Transverse colon (tissue), 4 donors: ENCODE measurements at regions not wholly inside any gene's neighbourhood (a gene's known extent, or its start where the extent isn't known, plus 50 kb on each side); places are given as distances from the start of the nearest gene placed in this dataset.

Source experiments
- DNase-seq: peaks from one replicate; pipeline ENCODE4 v3.0.0-alpha.2; 2019
- H3K27ac ChIP-seq, 4 donors: fragments of 200-600 bp; sonication (generic); 2 replicates each; pipeline ENCODE4 v1.5.1; 2016 to 2018; ENCODE audit warnings: inconsistent platforms in 4 of 4
- H3K27me3 ChIP-seq: fragments of 200-600 bp; sonication (generic); 2 replicates; pipeline ENCODE4 v1.5.1; 2017; ENCODE audit warnings: inconsistent platforms
- H3K36me3 ChIP-seq, 4 donors: fragments of 200-600 bp; sonication (generic); 2 replicates each; pipeline ENCODE4 v1.5.1; 2017 to 2019; ENCODE audit warnings: inconsistent platforms in 4 of 4
- H3K4me1 ChIP-seq, 4 donors: fragments of 200-600 bp; sonication (generic); 2 replicates each; pipeline ENCODE4 v1.5.1; 2017 to 2020; ENCODE audit warnings: inconsistent platforms in 4 of 4
- H3K4me3 ChIP-seq, 4 donors: fragments of 200-600 bp; sonication (generic); 1 replicate in 1 of 4; 2 replicates in 3 of 4; pipeline versions ENCODE4 v1.5.1 to v1.6.1; 2017 to 2019; ENCODE audit warnings: inconsistent platforms in 4 of 4
- H3K9me3 ChIP-seq, 2 donors: fragments of 200-600 bp; sonication (generic); 2 replicates each; pipeline ENCODE4 v1.5.1; 2017 to 2019; ENCODE audit warnings: inconsistent platforms in 2 of 2
- CTCF ChIP-seq, 5 experiments: fragments of 200-600 bp in 3 of 5; fragments of 450-650 bp in 2 of 5; sonication (generic) in 3 of 5; IDR thresholded peaks; 1 replicate in 2 of 5; 2 replicates in 3 of 5; pipeline ENCODE4 v1.5.1; 2016 to 2017; ENCODE audit warnings: antibody characterized with exemption in 5 of 5, inconsistent platforms in 3 of 5, mild to moderate bottlenecking in 2 of 5, moderate library complexity in 1 of 5
- EP300 ChIP-seq: sonication (generic); formaldehyde crosslinking; IDR thresholded peaks from one replicate; pipeline ENCODE4 v1.6.1; 2017; ENCODE audit warnings: antibody characterized with exemption, low read depth
- POLR2A ChIP-seq: fragments of 450-650 bp; IDR thresholded peaks from one replicate; pipeline ENCODE4 v1.6.1; 2016; ENCODE audit warnings: antibody characterized with exemption, mild to moderate bottlenecking, moderate library complexity
- POLR2AphosphoS5 ChIP-seq, 3 donors: sonication (generic); formaldehyde crosslinking; IDR thresholded peaks; one replicate each; pipeline ENCODE4 v1.6.1; 2016; ENCODE audit warnings: antibody characterized with exemption in 3 of 3
- WGBS, 2 donors: methylation state at CpG; one replicate each; pipeline ENCODE4 v1.1.5; 2018; ENCODE audit warnings: low coverage in 1 of 2; 5-methylcytosine and 5-hydroxymethylcytosine counted together
- in situ Hi-C, 4 donors: fragments of 200-750 bp; cut with MboI; loops; one replicate each; pipeline versions ENCODE4 v1.15.0 to v1.15.1; 2017; ENCODE audit warnings: low sequenced_read_pairs in 3 of 4, low pct_ligation_motif_present in 1 of 4, low pct_unique_long_range_greater_than_20kb in 1 of 4
- intact Hi-C: fragments of 100-400 bp; cut with DNase I; formaldehyde crosslinking; loops from one replicate; pipeline ENCODE4 v1.15.1; 2023; ENCODE audit warnings: low total_unique reads

- no peak overlapping the region for H3K27ac ChIP-seq
- H3K9me3 ChIP-seq, result no peaks in the 10 kb centered on the region
- no peaks in the 10 kb centered on the region for H3K36me3 ChIP-seq
- H3K4me3 ChIP-seq, result no peak overlapping the region
- intact Hi-C loops, result no loop called here
- WGBS, 2 donors, result 65 to 67% methylated on average over 4 of the region's 4 CpGs
- TF ChIP-seq POLR2A (no peak), POLR2AphosphoS5 (IDR thresholded peaks at IDR 0.05) (no peak), CTCF (IDR thresholded peaks at IDR 0.05) (no peak), EP300 (no peak)
- no peak for DNase-seq
- in situ Hi-C loops, result no loop called here
- H3K4me1 ChIP-seq, result no peaks in the 10 kb centered on the region
- no peaks in the 10 kb centered on the region for H3K27me3 ChIP-seq
Observed at GRCh38 chr1:69128204-69128603, 439.5 kb upstream of the LRRC7 start.

- Histone ChIP-seq H3K27ac (no peak overlapping the region), H3K36me3 (no peaks in the 10 kb centered on the region), H3K4me1 (no peaks in the 10 kb centered on the region), H3K27me3 (no peaks in the 10 kb centered on the region), H3K9me3 (no peaks in the 10 kb centered on the region), H3K4me3 (no peak overlapping the region)
- in situ Hi-C loops, result no loop called here
- WGBS, 2 donors, result 71 to 80% methylated on average over 3 to 4 of the region's 4 CpGs
- intact Hi-C loops, result no loop called here
- no peak for DNase-seq
- TF ChIP-seq POLR2AphosphoS5 (IDR thresholded peaks at IDR 0.05) (no peak), CTCF (IDR thresholded peaks at IDR 0.05) (no peak), EP300 (no peak), POLR2A (no peak)
Observed at GRCh38 chr1:69129538-69129937, 438.2 kb upstream of the LRRC7 start.

GRCh38 chr1:69138172-69138571 lies 429.6 kb upstream of the LRRC7 start:
- no peak for TF ChIP-seq CTCF (IDR thresholded peaks at IDR 0.05)
- no peak for TF ChIP-seq POLR2AphosphoS5 (IDR thresholded peaks at IDR 0.05)
- no peak for TF ChIP-seq EP300
- TF ChIP-seq POLR2A, result no peak

GRCh38 chr1:69139007-69139406 lies 428.7 kb upstream of the LRRC7 start:
- in situ Hi-C loops, result no loop called here
- Histone ChIP-seq H3K9me3 (peaks cover 0 to 7% of the 10 kb centered on the region in 2 donors), H3K4me3 (no peak overlapping the region), H3K4me1 (no peaks in the 10 kb centered on the region), H3K27ac (no peak overlapping the region), H3K27me3 (no peaks in the 10 kb centered on the region), H3K36me3 (no peaks in the 10 kb centered on the region)
- no peak for TF ChIP-seq POLR2A
- TF ChIP-seq EP300, result no peak
- no peak for TF ChIP-seq CTCF (IDR thresholded peaks at IDR 0.05)
- no peak for TF ChIP-seq POLR2AphosphoS5 (IDR thresholded peaks at IDR 0.05)
- intact Hi-C loops, result no loop called here
- 77 to 80% methylated on average over 4 of the region's 4 CpGs for WGBS, 2 donors
- no peak for DNase-seq

More at GRCh38 chr1:69138172-69138571, 429.6 kb upstream of the LRRC7 start:
- in situ Hi-C loops (no loop called here), intact Hi-C loops (no loop called here)
- no peaks in the 10 kb centered on the region for H3K27me3 ChIP-seq
- H3K36me3 ChIP-seq, result no peaks in the 10 kb centered on the region
- 20 to 47% methylated on average over 1 of the region's 1 CpG for WGBS, 2 donors
- H3K27ac ChIP-seq, result no peak overlapping the region
- no peak overlapping the region for H3K4me3 ChIP-seq
- no peak for DNase-seq
- peaks cover 0 to 7% of the 10 kb centered on the region in 2 donors for H3K9me3 ChIP-seq
- H3K4me1 ChIP-seq, result no peaks in the 10 kb centered on the region
